Upper lobe of left lung (tissue), 6 donors: ENCODE measurements at regions not wholly inside any gene's neighbourhood (a gene's known extent, or its start where the extent isn't known, plus 50 kb on each side); places are given as distances from the start of the nearest gene placed in this dataset.
A peak's percentile ranks its signal among the peaks of the same experiment; 100 is the strongest.

ENCODE experiments used
- ATAC-seq, 2 donors: fragments of 200-7000 bp; cut with Tn5 transposase; one replicate each; pipeline ENCODE4 v1.9.1; 2022; ENCODE audit warnings: mild to moderate bottlenecking in 2 of 2, moderate library complexity in 2 of 2; ENCODE audit not compliant: low FRiP score in 2 of 2
- DNase-seq, 2 donors: peaks; one replicate each; pipeline ENCODE4 v3.0.0-alpha.2; 2019 to 2020
- H3K27ac ChIP-seq, 4 donors: fragments of 200-600 bp; sonication (generic); one replicate each; pipeline ENCODE4 v1.5.1; 2016 to 2019
- H3K27me3 ChIP-seq, 4 donors: fragments of 200-600 bp; sonication (generic); one replicate each; pipeline ENCODE4 v1.5.1; 2017 to 2019
- H3K36me3 ChIP-seq, 4 donors: fragments of 200-600 bp; sonication (generic); one replicate each; pipeline ENCODE4 v1.5.1; 2016 to 2019
- H3K4me1 ChIP-seq, 4 donors: fragments of 200-600 bp; sonication (generic); one replicate each; pipeline ENCODE4 v1.5.1; 2018 to 2019
- H3K4me3 ChIP-seq, 4 donors: fragments of 200-600 bp; sonication (generic); one replicate each; pipeline ENCODE4 v1.5.1; 2017 to 2019; ENCODE audit warnings: mild to moderate bottlenecking in 2 of 4, moderate library complexity in 1 of 4
- H3K9me3 ChIP-seq, 4 donors: fragments of 200-600 bp; sonication (generic); one replicate each; pipeline ENCODE4 v1.5.1; 2018 to 2019
- CTCF ChIP-seq, 6 experiments: fragments of 450-650 bp in 4 of 6; fragments of 200-600 bp in 2 of 6; sonication (generic) in 2 of 6; IDR thresholded peaks; one replicate each; pipeline ENCODE4 v1.5.1; 2016 to 2019; ENCODE audit warnings: antibody characterized with exemption in 6 of 6
- EP300 ChIP-seq, 4 donors: sonication (generic); formaldehyde crosslinking; IDR thresholded peaks; one replicate each; pipeline ENCODE4 v1.5.1; 2017; ENCODE audit warnings: antibody characterized with exemption in 4 of 4, control low read depth in 2 of 4
- POLR2A ChIP-seq, 4 donors: fragments of 450-650 bp; IDR thresholded peaks; one replicate each; pipeline ENCODE4 v1.5.1; 2016 to 2017; ENCODE audit warnings: antibody characterized with exemption in 4 of 4, mild to moderate bottlenecking in 2 of 4
- POLR2AphosphoS5 ChIP-seq, 2 donors: sonication (generic); formaldehyde crosslinking; IDR thresholded peaks; one replicate each; pipeline ENCODE4 v1.5.1; 2017; ENCODE audit warnings: antibody characterized with exemption in 2 of 2
- WGBS, 2 donors: methylation state at CpG; one replicate each; pipeline ENCODE4 v1.1.5; 2017 to 2018; 5-methylcytosine and 5-hydroxymethylcytosine counted together
- donor health status: DM: no; HTN: no; CAD: no; lungs with moderate emphysema.
- donor health status: DM: no; HTN: yes; CAD: no; lungs with severe emphysema.

DNA sequence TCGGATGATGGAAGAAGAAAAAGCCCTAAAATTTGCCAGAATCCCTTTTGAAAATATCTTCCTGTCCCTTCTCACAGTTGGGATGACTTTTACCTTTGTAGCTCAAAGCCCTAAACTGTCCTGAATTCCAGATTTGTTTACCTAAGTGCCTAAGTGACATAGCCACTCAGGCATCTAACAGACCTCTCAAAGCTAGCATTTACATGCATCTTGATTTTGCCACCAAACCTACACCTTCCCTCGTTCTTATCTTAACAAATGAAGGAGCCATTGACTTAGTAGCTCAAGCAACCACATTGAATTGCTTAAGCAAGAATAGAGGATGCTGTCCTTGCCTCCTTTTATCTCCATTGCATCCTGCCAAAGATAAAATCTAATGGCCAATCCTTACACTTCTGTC is 198.4 kb upstream of the NTM start:
- Histone ChIP-seq H3K4me1 (no peaks in the 10 kb centered on the region), H3K27me3 (no peaks in the 10 kb centered on the region), H3K9me3 (no peaks in the 10 kb centered on the region), H3K4me3 (no peak overlapping the region), H3K36me3 (no peaks in the 10 kb centered on the region), H3K27ac (no peak overlapping the region)
- ATAC-seq (no peak), DNase-seq (no peak)
- WGBS, 2 donors, result 55 to 59% methylated on average over 2 of the region's 2 CpGs
- TF ChIP-seq POLR2AphosphoS5 (IDR thresholded peaks at IDR 0.05) (no peak), CTCF (IDR thresholded peaks at IDR 0.05) (no peak), EP300 (IDR thresholded peaks at IDR 0.05) (no peak), POLR2A (IDR thresholded peaks at IDR 0.05) (no peak)

DNA sequence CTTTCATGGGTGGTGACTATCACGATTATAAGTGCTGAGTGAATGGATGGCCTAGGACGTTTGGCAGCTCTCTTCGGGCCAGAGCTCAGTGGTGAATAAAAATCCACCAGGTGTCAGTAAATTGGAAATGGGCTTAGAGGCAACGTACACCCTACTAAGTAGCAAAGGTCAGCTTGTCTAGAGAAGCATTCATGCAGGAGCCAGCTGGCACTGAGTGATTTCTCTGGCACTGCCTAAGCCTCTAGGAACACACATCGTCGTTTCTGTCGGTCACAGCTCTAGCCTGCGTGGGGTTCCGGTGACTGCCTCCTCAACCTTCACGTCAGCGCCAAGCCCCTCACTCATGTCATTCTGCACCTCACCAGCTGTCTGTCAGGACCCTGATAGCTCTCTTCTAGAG is 192.4 kb upstream of the NTM start:
- no peaks in the 10 kb centered on the region for H3K27me3 ChIP-seq
- no peaks in the 10 kb centered on the region for H3K9me3 ChIP-seq
- no peak overlapping the region for H3K4me3 ChIP-seq
- ATAC-seq, result peak in 1 of 2 donors; percentile 30
- H3K27ac ChIP-seq, result no peak overlapping the region
- H3K4me1 ChIP-seq, result no peaks in the 10 kb centered on the region
- TF ChIP-seq CTCF (IDR thresholded peaks at IDR 0.05) (no peak), POLR2AphosphoS5 (IDR thresholded peaks at IDR 0.05) (no peak), POLR2A (IDR thresholded peaks at IDR 0.05) (no peak), EP300 (IDR thresholded peaks at IDR 0.05) (no peak)
- WGBS, 2 donors, result 73 to 78% methylated on average over 11 of the region's 11 CpGs
- no peaks in the 10 kb centered on the region for H3K36me3 ChIP-seq
- DNase-seq, result no peak

DNA sequence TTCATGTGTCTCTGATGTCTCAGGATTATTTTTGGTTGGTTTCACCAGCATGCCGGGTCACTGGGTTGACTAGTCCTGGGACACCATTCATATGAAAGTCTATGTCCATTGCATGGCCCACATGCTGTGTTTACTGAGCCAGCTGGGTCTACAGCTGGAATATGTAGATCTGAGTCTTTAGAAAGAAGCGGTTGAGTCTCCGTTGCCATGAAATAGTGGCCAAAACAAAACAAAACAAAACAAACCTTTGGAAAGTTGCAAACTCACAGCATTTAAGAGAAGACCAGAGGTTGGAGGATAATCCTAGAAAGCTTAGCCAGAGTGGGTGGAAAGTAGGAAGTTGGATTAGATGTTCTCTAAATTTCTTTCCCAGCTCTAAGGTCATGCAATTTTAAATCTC is 191.8 kb upstream of the NTM start:
- ATAC-seq, result no peak
- H3K27ac ChIP-seq, result no peak overlapping the region
- H3K27me3 ChIP-seq, result no peaks in the 10 kb centered on the region
- WGBS, 2 donors, result 59 to 80% methylated on average over 3 of the region's 3 CpGs
- TF ChIP-seq EP300 (IDR thresholded peaks at IDR 0.05) (no peak), CTCF (IDR thresholded peaks at IDR 0.05) (no peak), POLR2A (IDR thresholded peaks at IDR 0.05) (no peak), POLR2AphosphoS5 (IDR thresholded peaks at IDR 0.05) (no peak)
- H3K36me3 ChIP-seq, result no peaks in the 10 kb centered on the region
- H3K4me1 ChIP-seq, result no peaks in the 10 kb centered on the region
- H3K4me3 ChIP-seq, result no peak overlapping the region
- no peaks in the 10 kb centered on the region for H3K9me3 ChIP-seq
- no peak for DNase-seq

DNA sequence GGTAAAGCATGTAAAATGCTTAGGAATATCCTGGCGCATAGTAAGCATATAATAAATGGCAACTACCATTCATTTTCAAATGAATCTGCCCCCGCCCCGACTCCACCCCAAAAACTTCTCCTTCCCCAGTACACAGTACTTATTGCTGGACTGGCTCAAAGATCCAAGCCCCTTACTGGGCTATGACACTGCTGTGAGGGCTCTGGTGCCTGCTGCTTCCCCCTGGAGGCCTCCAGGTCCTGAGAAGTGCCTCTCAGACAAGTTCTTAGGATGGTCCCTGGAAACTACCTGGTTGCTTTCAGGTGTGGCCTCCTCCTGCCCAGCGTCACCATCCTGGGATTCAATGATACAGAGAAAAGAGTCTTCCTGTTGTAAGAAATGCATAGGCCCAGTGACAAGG is 190.6 kb upstream of the NTM start:
- no peaks in the 10 kb centered on the region for H3K9me3 ChIP-seq
- no peaks in the 10 kb centered on the region for H3K27me3 ChIP-seq
- WGBS, 2 donors, result 69 to 82% methylated on average over 4 of the region's 4 CpGs
- H3K36me3 ChIP-seq, result no peaks in the 10 kb centered on the region
- no peak overlapping the region for H3K4me3 ChIP-seq
- H3K4me1 ChIP-seq, result no peaks in the 10 kb centered on the region
- TF ChIP-seq POLR2AphosphoS5 (IDR thresholded peaks at IDR 0.05) (no peak), POLR2A (IDR thresholded peaks at IDR 0.05) (no peak), CTCF (IDR thresholded peaks at IDR 0.05) (no peak), EP300 (IDR thresholded peaks at IDR 0.05) (no peak)
- H3K27ac ChIP-seq, result no peak overlapping the region
- ATAC-seq (no peak), DNase-seq (no peak)

DNA sequence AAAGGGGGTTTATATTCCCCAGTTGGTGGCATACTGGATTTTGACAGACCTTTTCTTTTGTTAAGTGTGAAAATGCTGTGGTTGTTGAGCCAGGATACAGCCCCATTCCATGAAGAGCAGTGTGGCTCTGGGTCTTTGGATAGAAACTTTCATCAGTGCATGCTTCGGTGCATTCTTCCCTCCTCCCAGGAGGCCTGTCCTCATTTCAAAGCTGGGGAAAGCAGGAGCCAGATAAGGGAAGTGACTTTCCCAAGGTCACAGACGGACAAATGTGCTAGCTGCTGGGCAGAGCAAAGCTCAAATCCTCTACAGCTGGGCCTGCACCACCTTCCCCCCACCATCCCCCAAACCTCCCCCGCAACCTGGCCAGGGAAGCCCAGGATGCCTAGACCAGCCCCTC is 184.5 kb upstream of the NTM start:
- ATAC-seq, result no peak
- Histone ChIP-seq H3K27ac (no peak overlapping the region), H3K9me3 (no peaks in the 10 kb centered on the region), H3K36me3 (no peaks in the 10 kb centered on the region), H3K4me1 (peaks cover 0 to 6% (median 2%) of the 10 kb centered on the region in 4 donors), H3K4me3 (no peak overlapping the region), H3K27me3 (no peaks in the 10 kb centered on the region)
- WGBS, 2 donors, result 56 to 66% methylated on average over 1 to 3 of the region's 3 CpGs
- no peak for DNase-seq
- TF ChIP-seq CTCF (IDR thresholded peaks at IDR 0.05) (no peak), EP300 (IDR thresholded peaks at IDR 0.05) (no peak), POLR2A (IDR thresholded peaks at IDR 0.05) (no peak), POLR2AphosphoS5 (IDR thresholded peaks at IDR 0.05) (no peak)
